Activated T-helper 17 cell treated with anti-CD3 and anti-CD28 coated beads, Interleukin-2, amount 50 U/mL, for 72 hours (primary cell): ENCODE measurements at regions not wholly inside any gene's neighbourhood (a gene's known extent, or its start where the extent isn't known, plus 50 kb on each side); places are given as distances from the start of the nearest gene placed in this dataset.

ENCODE experiments used
- ATAC-seq: fragments of 150-1000 bp; cut with Tn5 transposase; replicated peaks from 2 replicates; pipeline ENCODE4 v1.10.0; 2021; ENCODE audit warnings: mild to moderate bottlenecking, moderate library complexity
- H3K27ac Mint-ChIP-seq: one replicate; pipeline ENCODE4 v1.8.0; 2022; ENCODE audit warnings: mixed read lengths
- H3K27me3 Mint-ChIP-seq: one replicate; pipeline ENCODE4 v1.8.0; 2022; ENCODE audit warnings: mixed read lengths
- H3K36me3 Mint-ChIP-seq: one replicate; pipeline ENCODE4 v1.8.0; 2022; ENCODE audit warnings: low read depth, mild to moderate bottlenecking, mixed read lengths
- H3K4me1 Mint-ChIP-seq: one replicate; pipeline ENCODE4 v1.8.0; 2022; ENCODE audit warnings: mixed read lengths
- H3K4me3 Mint-ChIP-seq: one replicate; pipeline ENCODE4 v1.8.0; 2022; ENCODE audit warnings: mild to moderate bottlenecking, mixed read lengths
- H3K9me3 Mint-ChIP-seq: one replicate; pipeline ENCODE4 v1.8.0; 2022; ENCODE audit warnings: mixed read lengths

DNA sequence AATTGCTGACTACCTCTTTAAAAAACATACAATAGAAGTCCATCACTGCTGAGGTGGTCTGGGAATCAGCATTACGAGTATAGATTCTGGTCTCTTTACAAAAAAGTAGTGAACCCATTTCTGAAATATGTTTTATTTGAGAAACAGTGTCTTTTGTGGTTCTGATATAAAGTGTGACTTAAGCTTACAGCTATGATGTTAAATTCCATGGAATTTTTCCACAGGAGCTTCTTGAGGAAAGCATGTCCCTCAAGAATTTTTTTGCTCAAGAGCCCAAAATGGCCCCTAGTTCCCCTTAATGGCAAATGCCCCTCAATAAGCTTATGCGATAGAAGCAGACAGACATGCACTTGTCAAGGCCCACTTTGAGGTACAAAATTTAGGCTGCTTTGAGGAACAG is 265.7 kb downstream of the FAM170A start:
- Mint-ChIP-seq H3K27me3 (no peaks in the 10 kb centered on the region), H3K27ac (no peak overlapping the region), H3K4me3 (no peak overlapping the region), H3K4me1 (no peaks in the 10 kb centered on the region), H3K36me3 (no peaks in the 10 kb centered on the region), H3K9me3 (no peaks in the 10 kb centered on the region)
- ATAC-seq, result no peak

DNA sequence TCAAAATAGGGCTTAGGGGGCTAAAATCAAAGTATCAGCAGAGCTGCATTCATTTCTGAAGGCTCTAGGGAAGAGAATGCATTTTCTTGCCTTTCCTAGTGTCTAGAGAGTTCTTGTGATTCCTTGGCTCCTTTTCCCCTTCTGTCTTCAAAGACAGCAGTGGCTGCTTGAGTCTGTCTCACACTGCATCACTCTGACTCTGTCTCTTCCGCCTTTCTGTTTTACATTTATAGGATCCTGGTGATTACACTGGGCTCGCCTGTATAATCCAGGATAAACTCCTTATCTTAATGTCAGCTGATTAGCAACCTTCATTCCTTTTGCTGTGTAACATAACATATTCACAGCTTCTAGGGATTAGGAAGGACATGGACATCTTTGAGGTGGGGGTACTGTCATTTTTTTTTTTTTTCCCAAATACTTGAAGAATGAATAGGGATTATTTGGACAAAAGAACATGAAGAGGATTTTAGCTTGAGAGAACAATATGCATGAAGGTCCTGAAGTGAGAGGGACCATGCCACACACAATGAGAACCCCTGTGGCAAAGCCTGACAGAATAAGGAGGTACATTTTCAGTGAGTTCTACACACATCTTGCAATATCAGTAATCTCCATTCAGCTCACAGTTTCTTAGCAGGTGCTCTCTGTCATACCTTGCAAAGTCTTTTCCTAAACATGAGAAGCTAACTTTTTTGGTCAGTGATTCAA is 267.6 kb downstream of the FAM170A start:
- H3K27me3 Mint-ChIP-seq, result no peaks in the 10 kb centered on the region
- no peak overlapping the region for H3K4me3 Mint-ChIP-seq
- no peaks in the 10 kb centered on the region for H3K4me1 Mint-ChIP-seq
- ATAC-seq, result no peak
- H3K27ac Mint-ChIP-seq, result no peak overlapping the region
- no peaks in the 10 kb centered on the region for H3K36me3 Mint-ChIP-seq
- no peaks in the 10 kb centered on the region for H3K9me3 Mint-ChIP-seq

DNA sequence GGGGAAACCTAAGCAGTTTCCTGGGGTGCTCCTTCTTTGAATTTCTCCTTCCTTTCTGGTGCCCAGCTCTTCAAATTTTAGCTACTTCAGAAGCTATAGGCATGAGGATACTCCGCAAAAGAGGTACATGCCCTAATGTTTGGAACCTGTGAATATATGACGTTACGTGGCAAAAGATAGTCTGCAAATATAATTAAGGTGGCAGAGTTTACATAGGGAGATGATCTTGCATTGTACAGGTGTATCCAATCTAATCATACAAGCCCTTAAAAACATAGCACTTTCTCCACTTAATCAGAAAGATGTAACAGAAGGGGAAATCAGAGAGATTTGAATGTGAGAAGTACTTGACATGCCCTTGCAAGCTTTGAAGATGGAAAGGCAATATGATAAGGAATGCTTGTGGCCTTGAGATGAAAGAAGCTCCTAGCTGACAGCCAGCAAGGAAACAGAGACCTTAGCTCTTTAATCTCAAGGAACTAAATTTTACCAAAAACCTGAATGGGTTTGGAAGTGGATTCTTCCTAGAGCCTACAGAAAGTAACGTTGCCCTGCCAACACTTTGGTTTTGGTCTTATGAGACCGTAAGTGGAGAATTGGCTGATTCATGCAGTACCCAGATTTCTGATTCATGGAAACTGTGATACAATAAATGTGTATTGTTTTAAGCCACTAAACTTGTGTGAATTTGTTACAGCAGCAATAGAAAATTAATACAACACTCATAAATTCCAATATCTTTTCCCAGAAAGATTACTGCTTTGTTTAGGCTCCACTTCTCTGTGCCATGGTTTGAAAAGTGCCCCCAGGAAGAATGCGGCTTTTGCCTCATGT is 268.4 kb downstream of the FAM170A start:
- ATAC-seq, result no peak
- Mint-ChIP-seq H3K27ac (no peak overlapping the region), H3K27me3 (no peaks in the 10 kb centered on the region), H3K36me3 (no peaks in the 10 kb centered on the region), H3K4me1 (no peaks in the 10 kb centered on the region), H3K9me3 (no peaks in the 10 kb centered on the region), H3K4me3 (no peak overlapping the region)

DNA sequence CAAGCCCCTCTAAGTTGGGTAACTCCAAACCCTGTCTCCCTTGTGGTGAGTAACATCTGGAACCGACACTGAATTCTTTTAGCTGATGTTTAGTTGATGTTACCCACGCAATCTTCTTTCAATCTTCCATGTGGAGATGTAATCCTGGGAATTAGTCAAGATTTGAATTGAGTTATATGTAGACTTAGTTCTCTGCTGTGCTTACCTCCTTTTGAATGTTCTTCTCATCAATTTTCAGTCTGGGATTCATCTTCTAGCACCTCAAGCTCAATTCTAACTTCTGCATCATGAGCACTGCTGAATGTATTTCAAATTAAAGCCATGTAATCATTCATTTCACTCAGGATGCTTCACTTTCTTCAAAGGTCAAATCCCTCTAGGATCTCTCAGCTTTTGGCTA is 270.6 kb downstream of the FAM170A start:
- ATAC-seq, result no peak
- H3K4me1 Mint-ChIP-seq, result no peaks in the 10 kb centered on the region
- no peaks in the 10 kb centered on the region for H3K9me3 Mint-ChIP-seq
- H3K4me3 Mint-ChIP-seq, result no peak overlapping the region
- H3K36me3 Mint-ChIP-seq, result no peaks in the 10 kb centered on the region
- H3K27me3 Mint-ChIP-seq, result no peaks in the 10 kb centered on the region
- H3K27ac Mint-ChIP-seq, result no peak overlapping the region

DNA sequence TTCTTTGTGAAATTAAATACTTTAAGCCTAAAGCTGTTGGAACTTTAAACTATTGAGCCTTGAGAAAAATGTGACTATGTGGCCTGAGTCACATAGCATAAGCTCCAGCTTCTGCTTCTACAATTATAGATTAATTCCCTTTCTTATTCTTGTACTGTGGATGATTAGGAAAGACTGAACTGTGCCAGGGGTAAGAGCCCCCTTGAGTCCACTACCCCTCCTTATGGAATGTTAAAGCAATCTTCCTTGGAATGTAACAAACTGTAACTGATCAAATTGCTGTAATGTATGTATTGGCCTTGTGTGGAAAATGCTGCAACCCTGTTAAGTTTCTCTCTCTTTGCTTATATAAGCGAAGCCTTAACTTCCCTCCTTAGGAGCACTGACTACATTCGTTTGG is 273.2 kb downstream of the FAM170A start:
- H3K9me3 Mint-ChIP-seq, result no peaks in the 10 kb centered on the region
- H3K27me3 Mint-ChIP-seq, result no peaks in the 10 kb centered on the region
- no peak overlapping the region for H3K4me3 Mint-ChIP-seq
- no peak overlapping the region for H3K27ac Mint-ChIP-seq
- no peaks in the 10 kb centered on the region for H3K4me1 Mint-ChIP-seq
- no peaks in the 10 kb centered on the region for H3K36me3 Mint-ChIP-seq
- no peak for ATAC-seq

DNA sequence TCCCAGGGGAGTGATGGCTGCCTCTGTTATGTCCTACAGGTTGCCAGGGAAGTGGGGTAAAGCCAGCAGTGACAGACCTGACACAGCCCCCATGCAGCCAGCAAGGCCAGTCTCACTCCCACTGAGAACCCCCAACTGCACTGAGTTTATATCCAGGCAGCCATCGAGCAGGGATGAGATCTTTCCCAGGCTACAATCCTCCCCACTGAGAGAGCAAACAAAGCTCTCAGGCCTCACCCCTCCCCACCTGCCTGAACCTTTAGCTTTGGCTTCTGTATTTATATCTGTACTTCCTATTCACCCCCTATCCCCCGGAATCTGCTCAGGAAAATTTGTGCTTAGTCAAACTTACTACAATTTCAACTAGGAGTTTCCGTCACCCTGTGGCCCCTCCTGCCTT is 284.1 kb downstream of the FAM170A start:
- Mint-ChIP-seq H3K27ac (no peak overlapping the region), H3K4me3 (no peak overlapping the region), H3K9me3 (peaks cover 13% of the 10 kb centered on the region), H3K4me1 (no peaks in the 10 kb centered on the region), H3K27me3 (no peaks in the 10 kb centered on the region), H3K36me3 (no peaks in the 10 kb centered on the region)
- no peak for ATAC-seq

DNA sequence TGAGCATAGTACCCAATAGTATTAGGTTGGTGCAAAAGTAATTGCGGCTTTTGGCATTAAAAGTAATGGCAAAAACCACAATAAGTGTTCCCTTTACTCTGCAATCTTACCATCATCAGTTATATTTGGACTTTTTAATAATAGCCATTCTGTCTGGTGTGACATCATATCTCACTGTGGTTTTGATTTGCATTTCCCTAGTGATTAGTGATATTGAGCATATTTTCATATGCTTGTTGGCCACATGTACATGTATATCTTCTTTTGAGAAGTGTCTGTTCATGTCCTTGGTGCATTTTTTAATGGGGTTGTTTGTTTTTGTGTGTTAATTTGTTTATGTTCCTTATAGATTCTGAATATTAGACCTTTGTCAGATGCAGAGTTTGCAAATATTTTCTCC is 289.9 kb downstream of the FAM170A start:
- no peak for ATAC-seq
- Mint-ChIP-seq H3K27me3 (no peaks in the 10 kb centered on the region), H3K4me1 (no peaks in the 10 kb centered on the region), H3K27ac (no peak overlapping the region), H3K9me3 (peaks cover 7% of the 10 kb centered on the region), H3K4me3 (no peak overlapping the region), H3K36me3 (no peaks in the 10 kb centered on the region)

DNA sequence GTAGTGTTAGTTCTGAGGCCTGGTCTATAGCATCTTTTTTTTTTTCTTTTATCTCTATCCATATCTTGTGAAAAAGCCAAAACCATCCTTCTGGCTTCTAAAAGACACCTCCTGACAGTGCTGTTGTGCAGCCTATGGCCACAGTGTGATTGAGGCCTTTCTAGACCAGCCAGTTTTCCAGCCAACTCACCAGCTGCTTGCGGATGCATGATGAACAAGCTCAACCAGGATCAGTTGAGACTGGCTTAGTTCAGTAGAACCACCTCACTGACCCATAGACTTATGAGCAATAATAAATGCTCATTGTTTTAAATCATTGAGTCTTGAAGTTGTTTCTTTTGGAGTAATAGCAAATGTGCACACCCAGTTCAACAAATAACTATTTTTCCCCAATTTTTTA is 296.9 kb downstream of the FAM170A start:
- H3K27me3 Mint-ChIP-seq, result no peaks in the 10 kb centered on the region
- no peak for ATAC-seq
- no peak overlapping the region for H3K4me3 Mint-ChIP-seq
- no peak overlapping the region for H3K27ac Mint-ChIP-seq
- no peaks in the 10 kb centered on the region for H3K4me1 Mint-ChIP-seq
- no peaks in the 10 kb centered on the region for H3K36me3 Mint-ChIP-seq
- H3K9me3 Mint-ChIP-seq, result peaks cover 7% of the 10 kb centered on the region

DNA sequence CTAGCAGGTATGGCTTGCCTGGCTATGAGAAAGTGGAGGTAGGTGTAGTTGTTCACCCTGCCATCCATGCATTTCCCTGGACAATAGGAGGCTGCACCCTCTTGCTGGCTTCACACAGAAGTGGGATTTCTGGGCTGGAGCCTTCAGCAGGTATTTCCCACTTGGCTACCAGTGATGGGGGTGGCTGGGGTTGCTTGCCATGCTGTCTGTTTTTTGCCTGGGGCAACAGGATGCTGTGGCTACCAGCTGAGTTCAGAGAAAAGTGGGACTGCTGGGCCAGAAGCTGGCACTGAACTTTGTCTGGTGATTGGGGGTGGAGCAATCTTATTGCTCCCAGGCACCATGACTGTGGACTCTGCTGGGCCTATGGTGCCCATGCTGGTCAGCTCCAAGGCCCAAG is 299.6 kb downstream of the FAM170A start:
- no peaks in the 10 kb centered on the region for H3K36me3 Mint-ChIP-seq
- no peaks in the 10 kb centered on the region for H3K4me1 Mint-ChIP-seq
- ATAC-seq, result no peak
- H3K27ac Mint-ChIP-seq, result no peak overlapping the region
- H3K27me3 Mint-ChIP-seq, result no peaks in the 10 kb centered on the region
- no peak overlapping the region for H3K4me3 Mint-ChIP-seq
- no peaks in the 10 kb centered on the region for H3K9me3 Mint-ChIP-seq

DNA sequence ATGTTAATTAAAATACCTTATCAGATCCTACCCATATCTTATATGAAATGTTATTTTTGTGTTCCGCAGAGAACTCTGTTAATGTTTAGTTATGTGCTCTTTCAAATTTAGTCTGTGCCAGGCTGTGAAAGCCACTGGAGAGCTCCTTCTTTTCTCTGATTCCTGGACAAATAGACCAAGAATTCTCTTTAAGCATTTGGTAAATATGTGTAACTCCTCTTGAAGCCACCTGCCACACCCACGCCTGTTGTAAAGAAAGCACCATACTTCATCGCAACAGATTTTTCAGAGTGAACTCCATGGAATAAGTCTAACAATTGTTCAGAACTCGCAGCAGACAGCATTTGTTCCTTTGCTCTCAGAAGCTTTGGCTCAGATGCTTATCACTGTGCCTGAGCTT is 301.1 kb downstream of the FAM170A start:
- Mint-ChIP-seq H3K27ac (no peak overlapping the region), H3K9me3 (no peaks in the 10 kb centered on the region), H3K4me1 (no peaks in the 10 kb centered on the region), H3K4me3 (no peak overlapping the region), H3K36me3 (no peaks in the 10 kb centered on the region), H3K27me3 (no peaks in the 10 kb centered on the region)
- ATAC-seq, result no peak

DNA sequence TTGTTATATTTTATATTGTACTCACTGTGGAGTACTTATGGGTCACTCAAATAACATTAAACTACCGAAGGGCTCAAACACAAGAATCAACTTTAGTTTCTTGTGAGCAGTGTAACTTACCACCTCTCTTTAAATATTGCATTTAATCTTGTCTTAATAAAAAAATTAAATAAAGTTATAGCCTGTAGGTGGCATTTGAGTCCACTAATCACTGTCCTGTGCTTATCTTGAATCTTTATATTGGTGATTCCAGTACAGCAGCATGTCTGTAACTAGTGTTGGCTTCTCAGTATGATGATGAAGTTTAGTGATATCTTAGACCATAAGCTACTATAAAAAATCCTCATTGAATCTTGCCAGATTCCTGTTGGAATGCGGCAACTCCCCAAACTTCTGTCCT is 313.8 kb downstream of the FAM170A start:
- H3K4me3 Mint-ChIP-seq, result no peak overlapping the region
- H3K27me3 Mint-ChIP-seq, result no peaks in the 10 kb centered on the region
- H3K4me1 Mint-ChIP-seq, result no peaks in the 10 kb centered on the region
- no peaks in the 10 kb centered on the region for H3K36me3 Mint-ChIP-seq
- H3K9me3 Mint-ChIP-seq, result peaks cover 12% of the 10 kb centered on the region
- no peak for ATAC-seq
- H3K27ac Mint-ChIP-seq, result no peak overlapping the region

DNA sequence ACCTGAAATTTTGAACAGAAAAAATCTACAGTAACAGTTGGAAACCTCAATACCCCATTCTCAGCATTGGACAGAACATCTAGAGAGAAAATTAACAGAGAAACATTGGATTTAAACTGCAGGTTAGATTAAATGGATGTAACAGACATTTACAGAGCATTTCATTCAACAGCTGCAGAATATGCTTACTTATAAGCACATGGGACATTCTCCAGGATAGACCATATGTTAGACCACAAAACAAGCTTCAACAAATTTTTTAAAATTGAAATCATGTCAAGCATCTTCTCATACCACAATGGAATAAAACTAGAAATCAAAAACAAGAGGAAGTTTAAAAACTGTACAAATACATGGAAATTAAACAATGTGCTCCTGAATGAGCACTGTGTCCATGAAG is 316.3 kb downstream of the FAM170A start:
- H3K36me3 Mint-ChIP-seq, result no peaks in the 10 kb centered on the region

DNA sequence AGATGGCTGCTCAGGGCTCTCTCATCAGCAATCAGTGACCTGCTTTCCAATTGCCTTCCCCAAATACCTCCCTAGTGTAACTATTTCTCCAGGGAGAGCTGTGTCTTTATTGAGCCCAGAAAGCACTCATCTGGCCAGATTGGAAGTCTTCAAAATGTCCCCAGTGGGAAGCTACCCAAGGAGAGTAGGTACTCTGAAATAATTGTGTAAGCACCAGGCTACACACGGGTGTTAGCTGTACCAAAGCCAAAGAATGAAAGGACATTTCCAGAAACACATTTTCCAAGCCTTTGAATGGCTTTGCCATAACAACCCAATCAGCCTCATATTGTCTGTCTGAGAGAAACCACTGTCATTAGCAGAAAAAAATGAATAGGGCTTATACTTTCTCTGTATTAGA is 318.8 kb downstream of the FAM170A start:
- Mint-ChIP-seq H3K9me3 (peaks cover 9% of the 10 kb centered on the region), H3K27ac (no peak overlapping the region), H3K27me3 (no peaks in the 10 kb centered on the region), H3K36me3 (no peaks in the 10 kb centered on the region), H3K4me3 (no peak overlapping the region), H3K4me1 (no peaks in the 10 kb centered on the region)
- ATAC-seq, result no peak

More for the DNA sequence above, 316.3 kb downstream of the FAM170A start:
- no peak for ATAC-seq
- Mint-ChIP-seq H3K27me3 (no peaks in the 10 kb centered on the region), H3K4me1 (no peaks in the 10 kb centered on the region), H3K27ac (no peak overlapping the region), H3K4me3 (no peak overlapping the region), H3K9me3 (peaks cover 12% of the 10 kb centered on the region)

DNA sequence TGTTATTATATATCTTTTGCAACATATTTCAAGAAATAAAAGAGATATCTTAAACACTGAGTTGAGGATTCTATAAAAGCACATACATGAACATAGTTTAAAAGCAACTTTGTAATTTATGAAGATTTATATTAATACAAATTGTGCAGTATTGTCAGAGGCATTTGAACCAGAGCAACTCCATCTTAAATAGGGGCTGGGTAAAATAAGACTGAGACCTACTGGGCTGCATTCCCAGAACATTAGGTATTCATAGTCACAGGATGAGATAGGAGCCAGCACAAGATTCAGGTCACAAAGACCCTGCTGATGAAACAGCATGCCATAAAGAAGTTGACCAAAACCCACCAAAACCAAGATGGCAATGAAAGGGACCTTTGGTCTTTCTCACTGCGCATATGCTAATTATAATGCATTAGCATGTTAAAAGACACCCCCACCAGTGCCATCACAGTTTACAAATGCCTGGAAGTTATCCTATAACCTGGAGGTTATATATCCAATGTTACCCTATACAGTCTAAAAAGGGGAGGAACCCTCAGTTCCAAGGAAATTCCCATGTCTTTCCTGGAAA is 320.2 kb downstream of the FAM170A start:
- Mint-ChIP-seq H3K9me3 (peaks cover 9% of the 10 kb centered on the region), H3K27me3 (no peaks in the 10 kb centered on the region), H3K27ac (no peak overlapping the region), H3K4me3 (no peak overlapping the region), H3K4me1 (no peaks in the 10 kb centered on the region), H3K36me3 (no peaks in the 10 kb centered on the region)
- ATAC-seq, result no peak

DNA sequence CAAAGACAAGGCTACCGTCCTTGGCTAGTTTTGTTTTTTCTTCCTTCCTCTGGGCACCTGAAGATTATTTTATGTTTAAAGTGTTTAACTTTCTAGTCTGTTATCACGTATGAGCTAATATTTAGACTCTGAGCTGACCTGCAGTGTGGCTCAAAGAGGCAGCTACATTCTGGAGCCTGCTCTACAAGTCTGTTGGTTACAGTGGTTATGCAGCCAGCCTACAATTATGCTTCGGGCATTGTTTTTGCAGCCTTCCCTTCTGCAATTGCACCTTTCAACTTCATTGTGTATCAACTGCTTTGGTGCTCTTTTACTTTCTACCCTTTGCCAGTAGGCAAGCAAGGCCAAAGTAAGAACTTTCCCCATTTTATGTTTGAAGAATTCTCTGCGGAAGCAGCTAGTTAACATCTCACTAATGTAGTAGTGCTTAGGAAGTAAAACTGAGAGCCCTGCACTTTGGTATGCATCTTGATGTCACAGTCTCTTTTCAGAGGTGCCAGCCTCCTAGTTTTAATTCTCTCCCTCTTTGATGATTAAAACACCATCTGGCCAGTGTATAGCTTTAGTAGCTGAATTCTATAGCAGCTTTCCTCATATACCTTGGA is 322.1 kb downstream of the FAM170A start:
- Mint-ChIP-seq H3K27ac (no peak overlapping the region), H3K36me3 (no peaks in the 10 kb centered on the region), H3K9me3 (peaks cover 1% of the 10 kb centered on the region), H3K4me3 (no peak overlapping the region), H3K4me1 (no peaks in the 10 kb centered on the region), H3K27me3 (no peaks in the 10 kb centered on the region)
- ATAC-seq, result no peak
